OCI-LY1 (cell line): ENCODE measurements at regions not wholly inside any gene's neighbourhood (a gene's known extent, or its start where the extent isn't known, plus 50 kb on each side); places are given as distances from the start of the nearest gene placed in this dataset.

Experiments
- H2AFZ ChIP-seq: fragments of 200-600 bp; sonication (generic), shearing (Covaris generic); 2 replicates; pipeline ENCODE4 v1.6.0; 2014; ENCODE audit warnings: antibody characterized with exemption, mild to moderate bottlenecking, low read length
- H3F3A ChIP-seq: fragments of 200-600 bp; sonication (generic), shearing (Covaris generic); 2 replicates; pipeline ENCODE4 v1.6.0; 2014; ENCODE audit warnings: mild to moderate bottlenecking, antibody characterized with exemption, low read length, moderate library complexity; ENCODE audit not compliant: insufficient read depth
- H3K27ac ChIP-seq: fragments of 200-600 bp; sonication (generic); 2 replicates; pipeline ENCODE4 v1.5.1; 2014; ENCODE audit warnings: low read length, mixed run types, mild to moderate bottlenecking, low read depth; ENCODE audit not compliant: poor library complexity, severe bottlenecking
- H3K27me3 ChIP-seq: fragments of 200-600 bp; sonication (generic); 2 replicates; pipeline ENCODE4 v1.6.0; 2014; ENCODE audit warnings: antibody characterized with exemption, mild to moderate bottlenecking, low read length, moderate library complexity; ENCODE audit not compliant: insufficient read depth
- H3K36me3 ChIP-seq: fragments of 200-600 bp; sonication (generic); 2 replicates; pipeline ENCODE4 v1.6.1; 2014; ENCODE audit warnings: mild to moderate bottlenecking, antibody characterized with exemption, low read length, moderate library complexity, mixed read lengths; ENCODE audit not compliant: insufficient read depth
- H3K4me1 ChIP-seq: fragments of 200-600 bp; sonication (generic); 2 replicates; pipeline ENCODE4 v1.5.1; 2014; ENCODE audit warnings: mild to moderate bottlenecking, low read length, moderate library complexity; ENCODE audit not compliant: insufficient read depth, severe bottlenecking
- H3K4me2 ChIP-seq: fragments of 200-600 bp; sonication (generic), shearing (Covaris generic); 2 replicates; pipeline ENCODE4 v1.6.1; 2014; ENCODE audit warnings: low read length
- H3K4me3 ChIP-seq: fragments of 200-600 bp; sonication (generic); 2 replicates; pipeline ENCODE4 v1.5.1; 2014; ENCODE audit warnings: low read length, low read depth, mild to moderate bottlenecking, mixed read lengths; ENCODE audit not compliant: poor library complexity, severe bottlenecking
- H3K79me2 ChIP-seq: fragments of 200-600 bp; shearing (Covaris generic); 2 replicates; pipeline ENCODE4 v1.6.1; 2016; ENCODE audit warnings: mixed run types, low read length, mixed read lengths; ENCODE audit not compliant: insufficient read depth
- H3K9ac ChIP-seq: fragments of 200-600 bp; sonication (generic), shearing (Covaris generic); 2 replicates; pipeline ENCODE4 v1.6.1; 2014; ENCODE audit warnings: mild to moderate bottlenecking, low read length, mixed read lengths
- H3K9me2 ChIP-seq: fragments of 200-600 bp; sonication (generic), shearing (Covaris generic); 2 replicates; pipeline ENCODE4 v1.6.1; 2014; ENCODE audit warnings: low read depth, mild to moderate bottlenecking, low read length, mixed read lengths
- H3K9me3 ChIP-seq: fragments of 200-600 bp; shearing (Covaris generic); 2 replicates; pipeline ENCODE4 v1.6.1; 2014; ENCODE audit warnings: low read length, mixed read lengths
- H4K20me1 ChIP-seq: fragments of 200-600 bp; sonication (generic), shearing (Covaris generic); 2 replicates; pipeline ENCODE4 v1.6.0; 2016; ENCODE audit warnings: mild to moderate bottlenecking, low read length; ENCODE audit not compliant: insufficient read depth
- CTCF ChIP-seq: fragments of 200-600 bp; sonication (generic), shearing (Covaris generic); IDR thresholded peaks from 2 replicates; pipeline ENCODE4 v1.5.1; 2017; ENCODE audit warnings: mild to moderate bottlenecking, antibody characterized with exemption, low read length, moderate library complexity, mixed read lengths
- EZH2 ChIP-seq: fragments of 200-600 bp; sonication (generic), shearing (Covaris generic); IDR thresholded peaks from 2 replicates; pipeline ENCODE4 v1.8.0; 2017; ENCODE audit warnings: borderline replicate concordance, mixed run types, mild to moderate bottlenecking, antibody characterized with exemption, low read length, moderate library complexity, mixed read lengths

GRCh38 chr15:25067725-25068309, 113.0 kb downstream of the SNRPN start:
- H3K36me3 ChIP-seq: peaks cover 100% of the 10 kb centered on the region
- H3K9me2 ChIP-seq: no peaks in the 10 kb centered on the region
- no peaks in the 10 kb centered on the region for H3K27me3 ChIP-seq
- peaks cover 50% of the 10 kb centered on the region for H3K9me3 ChIP-seq
- no peak for TF ChIP-seq CTCF
- TF ChIP-seq EZH2: no peak
- H3K4me3 ChIP-seq: no peak overlapping the region
- no peaks in the 10 kb centered on the region for H3F3A ChIP-seq
- no peak overlapping the region for H2AFZ ChIP-seq
- no peak overlapping the region for H3K27ac ChIP-seq
- H4K20me1 ChIP-seq: no peaks in the 10 kb centered on the region
- no peaks in the 10 kb centered on the region for H3K4me1 ChIP-seq
- no peaks in the 10 kb centered on the region for H3K79me2 ChIP-seq
- no peak overlapping the region for H3K9ac ChIP-seq
- H3K4me2 ChIP-seq: no peak overlapping the region

DNA sequence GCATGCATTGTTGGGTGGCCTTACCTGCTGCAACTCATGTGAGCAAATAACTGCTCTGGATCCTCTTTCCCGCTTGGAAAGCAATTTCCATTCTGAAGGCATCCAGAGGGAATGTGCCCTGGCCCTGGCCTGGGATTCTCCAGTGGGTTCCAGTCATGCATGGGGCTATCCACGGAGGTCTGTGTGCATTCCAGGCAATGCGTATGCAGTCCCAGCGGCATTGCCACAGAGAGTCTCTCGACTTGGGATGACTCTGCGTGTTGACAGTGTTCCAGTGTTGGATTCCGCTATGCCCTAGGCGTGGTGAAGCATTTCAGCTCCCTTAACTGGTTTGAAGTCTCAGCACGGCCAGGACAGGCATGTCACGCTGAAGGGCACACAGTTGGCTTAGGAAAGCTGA, 113.9 kb downstream of the SNRPN start:
- H3F3A ChIP-seq: no peaks in the 10 kb centered on the region
- H3K9me2 ChIP-seq: no peaks in the 10 kb centered on the region
- H3K27me3 ChIP-seq: no peaks in the 10 kb centered on the region
- H3K9ac ChIP-seq: no peak overlapping the region
- H3K79me2 ChIP-seq: no peaks in the 10 kb centered on the region
- H4K20me1 ChIP-seq: no peaks in the 10 kb centered on the region
- peaks cover 54% of the 10 kb centered on the region for H3K9me3 ChIP-seq
- H3K4me1 ChIP-seq: no peaks in the 10 kb centered on the region
- H2AFZ ChIP-seq: no peak overlapping the region
- H3K4me2 ChIP-seq: no peak overlapping the region
- no peak overlapping the region for H3K4me3 ChIP-seq
- TF ChIP-seq CTCF (no peak), EZH2 (no peak)
- no peak overlapping the region for H3K27ac ChIP-seq
- H3K36me3 ChIP-seq: peaks cover 100% of the 10 kb centered on the region

GRCh38 chr15:25070353-25070963, 115.7 kb downstream of the SNRPN start:
- no peaks in the 10 kb centered on the region for H3K79me2 ChIP-seq
- no peak overlapping the region for H3K27ac ChIP-seq
- H3K36me3 ChIP-seq: peaks cover 100% of the 10 kb centered on the region
- TF ChIP-seq EZH2 (no peak), CTCF (no peak)
- H3F3A ChIP-seq: no peaks in the 10 kb centered on the region
- no peaks in the 10 kb centered on the region for H3K4me1 ChIP-seq
- H3K9me2 ChIP-seq: no peaks in the 10 kb centered on the region
- no peak overlapping the region for H2AFZ ChIP-seq
- no peak overlapping the region for H3K9ac ChIP-seq
- no peak overlapping the region for H3K4me3 ChIP-seq
- H3K9me3 ChIP-seq: peaks cover 70% of the 10 kb centered on the region
- no peak overlapping the region for H3K4me2 ChIP-seq
- no peaks in the 10 kb centered on the region for H4K20me1 ChIP-seq
- H3K27me3 ChIP-seq: no peaks in the 10 kb centered on the region
